NAMALWA (cell line): ENCODE measurements at regions not wholly inside any gene's neighbourhood (a gene's known extent, or its start where the extent isn't known, plus 50 kb on each side); places are given as distances from the start of the nearest gene placed in this dataset.

Source experiments
- DNase-seq: peaks from one replicate; pipeline ENCODE4 v3.0.0-alpha.2; 2015; ENCODE audit warnings: low spot score

DNA sequence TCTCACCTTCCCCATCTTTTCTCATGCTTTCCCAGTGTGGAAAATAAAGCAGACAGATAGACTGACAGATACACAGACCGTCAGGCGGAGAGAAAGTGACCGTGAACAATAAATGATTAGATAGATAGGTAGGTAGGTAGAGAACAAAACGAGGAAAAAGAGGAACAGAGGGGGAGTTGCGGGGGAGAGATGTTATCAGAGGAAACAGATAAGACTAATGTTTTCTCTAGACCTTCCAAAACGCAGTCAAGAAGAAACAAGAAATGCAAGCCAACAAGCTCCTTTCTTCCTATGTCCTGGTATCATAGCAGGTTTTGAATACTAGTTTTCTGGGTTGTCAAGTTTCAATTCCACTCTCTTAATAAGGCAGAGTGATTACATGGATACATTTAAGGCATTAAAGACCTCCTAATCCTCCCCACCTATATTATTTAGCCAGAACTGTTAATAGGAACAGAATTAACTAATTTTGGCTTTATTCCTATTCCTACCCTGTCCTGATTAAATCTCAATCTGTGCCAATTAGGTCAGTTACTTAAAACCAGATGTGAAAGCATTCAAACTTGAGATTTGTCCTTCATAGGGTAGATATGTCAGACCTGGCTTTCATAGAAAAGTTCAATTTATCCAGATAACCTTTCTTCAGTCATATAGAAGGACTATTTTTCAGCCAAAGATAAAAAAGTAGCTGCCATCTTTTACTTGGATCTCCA lies 89.0 kb upstream of the PTPRR start:
- DNase-seq = no peak

DNA sequence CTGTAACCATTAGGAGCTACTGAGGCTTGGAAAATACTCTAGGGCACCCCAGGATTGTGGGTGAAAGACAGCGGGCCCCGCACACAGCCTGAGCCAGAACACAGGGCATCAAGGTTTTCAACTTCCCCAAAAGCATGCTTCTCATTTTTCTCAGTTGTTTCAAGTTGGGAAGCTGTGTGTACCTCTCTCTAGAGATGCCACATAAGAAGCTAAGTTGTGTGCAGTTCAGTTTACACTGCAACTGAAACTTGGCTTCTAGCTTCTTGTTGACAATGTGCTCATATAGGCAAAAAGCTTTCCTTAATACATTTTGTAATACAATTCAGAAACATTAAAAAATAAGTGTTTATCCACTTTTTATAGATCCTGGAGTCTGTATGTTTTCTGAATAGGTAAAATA lies 88.1 kb upstream of the PTPRR start:
- DNase-seq = no peak

GRCh38 chr12:71007781-71008404 lies 87.4 kb upstream of the PTPRR start:
- DNase-seq = no peak

DNA sequence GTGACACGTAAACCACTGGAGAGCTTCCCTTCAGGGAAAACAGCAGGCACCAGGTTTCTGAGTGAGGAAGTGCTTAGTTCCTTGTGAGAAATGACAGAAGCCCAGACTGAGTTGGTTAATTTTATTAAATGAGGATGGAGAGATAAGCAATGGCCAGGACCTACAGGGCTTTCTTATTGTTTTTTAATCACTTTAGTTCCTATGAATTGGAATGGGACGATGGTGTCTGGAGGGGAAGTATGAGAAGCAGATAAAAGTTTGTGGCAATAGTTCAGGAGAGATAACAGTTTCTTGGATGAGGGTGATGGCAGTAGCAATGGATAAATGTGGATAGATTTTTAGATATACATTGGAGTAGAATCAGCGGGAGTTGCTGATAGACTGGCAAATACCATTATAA lies 86.5 kb upstream of the PTPRR start:
- DNase-seq = no peak

DNA sequence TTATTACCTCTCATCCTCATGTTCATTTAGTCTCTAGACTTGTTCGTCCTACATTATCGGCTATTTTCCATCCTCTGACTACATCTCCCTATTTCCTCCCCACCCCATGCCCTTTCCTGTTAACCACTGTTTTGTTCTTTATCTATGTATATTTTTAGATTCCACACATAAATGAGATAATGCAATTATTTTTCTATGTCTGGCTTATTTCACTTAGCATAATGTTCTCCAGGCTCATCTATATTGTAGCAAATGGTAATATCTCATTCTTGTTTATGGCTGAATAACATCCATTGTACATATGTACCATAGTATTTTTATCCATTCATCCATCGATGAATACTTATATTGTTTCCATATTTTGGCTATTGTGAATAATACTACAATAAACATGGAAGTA lies 84.6 kb upstream of the PTPRR start:
- no peak for DNase-seq

DNA sequence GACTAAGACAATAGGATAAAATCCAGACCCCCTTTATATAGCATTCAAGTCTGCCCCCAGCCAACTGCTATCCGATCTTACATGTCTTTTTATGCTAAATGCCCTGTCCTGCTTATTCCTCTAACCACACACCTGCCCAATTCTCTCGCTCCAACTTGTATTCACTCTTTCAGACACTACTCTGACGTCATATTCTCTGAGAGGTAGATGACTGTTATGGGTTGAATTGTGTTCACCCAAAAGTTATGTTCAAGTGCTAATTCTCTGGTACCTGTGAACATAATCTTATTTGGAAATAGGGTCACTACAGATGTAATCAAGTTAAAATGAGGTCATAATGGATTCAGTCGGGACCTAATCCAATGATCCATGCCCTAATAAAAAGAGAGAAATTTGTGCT lies 84.0 kb upstream of the PTPRR start:
- DNase-seq = no peak

- no peak for DNase-seq
These were observed 80.2 kb upstream of the PTPRR start for GRCh38 chr12:71000748-71001147.

- no peak for DNase-seq
These were observed 79.7 kb upstream of the PTPRR start for GRCh38 chr12:71000255-71000654.

- no peak for DNase-seq
These were observed 73.8 kb upstream of the PTPRR start for GRCh38 chr12:70994217-70994788.

- DNase-seq = no peak
These were observed 68.7 kb upstream of the PTPRR start for GRCh38 chr12:70989232-70989631.

DNA sequence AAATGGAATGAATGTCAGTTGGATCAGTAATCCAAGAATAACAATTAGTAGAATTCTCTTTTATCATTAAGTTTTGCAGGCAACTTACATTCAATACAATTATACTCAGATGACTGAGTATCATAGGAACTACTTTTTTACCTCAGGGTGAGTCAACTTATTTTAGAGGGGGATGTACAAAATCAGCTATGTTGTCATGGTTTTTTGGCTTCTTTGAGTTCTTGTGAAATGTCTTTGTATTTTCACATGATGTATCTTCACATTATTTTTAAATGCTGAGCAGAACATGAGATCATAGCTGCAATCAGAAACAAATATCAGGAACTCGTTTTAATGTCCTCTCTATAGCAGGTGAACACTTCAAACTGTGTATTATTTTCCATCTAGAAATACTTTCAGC lies 65.3 kb upstream of the PTPRR start:
- DNase-seq = no peak

DNA sequence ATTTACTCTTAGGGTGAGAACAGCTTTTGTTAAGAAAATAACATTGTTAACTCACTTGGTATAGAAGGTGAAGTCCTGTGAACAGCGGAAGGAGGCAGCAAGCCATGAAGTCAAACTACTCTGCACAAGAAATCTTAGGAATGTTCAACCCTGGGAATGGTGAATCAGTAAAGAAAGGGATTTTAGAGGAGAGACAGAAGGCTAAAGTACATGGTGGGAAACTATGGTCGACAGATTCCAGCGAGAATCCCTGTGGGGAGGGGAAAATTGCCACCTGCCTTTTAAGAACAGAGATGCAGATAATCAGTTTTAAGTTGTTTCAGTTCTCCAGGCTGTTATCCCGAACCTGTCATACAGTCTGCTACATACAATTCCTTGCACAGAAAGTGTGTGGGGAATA lies 63.2 kb upstream of the PTPRR start:
- no peak for DNase-seq

DNA sequence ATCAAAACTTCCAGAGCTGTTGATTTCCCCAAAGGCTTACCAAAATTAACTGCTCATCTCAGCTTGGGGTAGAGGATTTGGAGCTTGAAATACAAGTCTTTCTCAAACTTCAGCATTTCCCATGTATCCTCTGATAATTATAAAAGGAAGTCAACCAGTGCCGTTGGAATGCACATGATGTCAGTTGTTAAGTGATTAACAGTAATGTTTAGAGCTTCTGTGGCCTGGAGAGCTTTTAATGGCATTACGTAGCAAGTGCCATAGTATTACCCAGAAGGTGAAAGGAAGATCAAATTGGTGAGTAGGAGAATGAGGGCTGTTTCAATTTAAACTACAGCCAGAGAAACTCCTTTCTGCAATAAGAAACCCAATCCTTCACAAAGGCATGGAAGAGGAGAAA lies 62.5 kb upstream of the PTPRR start:
- DNase-seq = no peak

DNA sequence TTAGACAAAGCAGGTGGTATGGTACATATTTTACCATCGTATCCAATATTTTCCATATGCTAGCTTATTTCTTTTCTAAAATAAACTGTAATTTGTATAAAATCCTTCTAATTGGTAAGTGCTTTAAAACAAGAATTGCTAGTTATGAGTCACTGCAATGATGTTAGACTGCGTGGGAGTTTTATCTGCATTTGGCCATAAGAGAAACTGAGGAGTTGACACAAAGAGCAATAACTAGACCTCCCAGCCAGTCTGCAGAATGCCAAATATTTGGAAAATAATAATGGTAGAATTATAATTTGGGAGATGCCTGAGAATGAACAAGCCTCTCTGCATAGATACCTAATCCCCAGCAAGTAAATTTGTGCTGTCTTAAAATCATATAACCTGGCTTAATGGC lies 61.7 kb upstream of the PTPRR start:
- no peak for DNase-seq

- DNase-seq = no peak
These were observed 50.7 kb upstream of the PTPRR start for GRCh38 chr12:70971001-70971794.
